H9 (cell line): ENCODE measurements at regions not wholly inside any gene's neighbourhood (a gene's known extent, or its start where the extent isn't known, plus 50 kb on each side); places are given as distances from the start of the nearest gene placed in this dataset.

Experiments used
- DNase-seq: peaks from one replicate; pipeline ENCODE4 v3.0.0-alpha.2; 2017
- H2AFZ ChIP-seq: one replicate; pipeline ENCODE4 v1.6.1; 2013; ENCODE audit warnings: mild to moderate bottlenecking, low read length, control low read depth, moderate library complexity
- H2AK5ac ChIP-seq: 2 replicates; pipeline ENCODE4 v1.6.1; 2013; ENCODE audit warnings: low read length, control low read depth, mixed read lengths; ENCODE audit not compliant: insufficient read length
- H2BK120ac ChIP-seq: one replicate; pipeline ENCODE4 v1.6.1; 2013; ENCODE audit warnings: low read depth, mild to moderate bottlenecking, low read length, control low read depth, inconsistent platforms; ENCODE audit not compliant: poor library complexity, severe bottlenecking
- H2BK12ac ChIP-seq: 2 replicates; pipeline ENCODE4 v1.6.1; 2013; ENCODE audit warnings: low read length, control low read depth, mixed read lengths, low read depth; ENCODE audit not compliant: insufficient read length
- H2BK15ac ChIP-seq: 2 replicates; pipeline ENCODE4 v1.6.1; 2013; ENCODE audit warnings: low read depth, low read length, control low read depth
- H2BK20ac ChIP-seq: one replicate; pipeline ENCODE4 v1.6.1; 2013; ENCODE audit warnings: low read depth, mild to moderate bottlenecking, low read length, control low read depth, inconsistent platforms; ENCODE audit not compliant: poor library complexity, severe bottlenecking
- H2BK5ac ChIP-seq: 2 replicates; pipeline ENCODE4 v1.6.1; 2013; ENCODE audit warnings: low read length, control low read depth, mixed read lengths; ENCODE audit not compliant: insufficient read length
- H3K14ac ChIP-seq: 2 replicates; pipeline ENCODE4 v1.6.1; 2013; ENCODE audit warnings: low read length, control low read depth; ENCODE audit not compliant: insufficient read depth
- H3K18ac ChIP-seq: 2 replicates; pipeline ENCODE4 v1.6.1; 2013; ENCODE audit warnings: low read depth, mild to moderate bottlenecking, mixed read lengths, low read length, control low read depth; ENCODE audit not compliant: insufficient read length
- H3K23ac ChIP-seq: 2 replicates; pipeline ENCODE4 v1.6.1; 2013; ENCODE audit warnings: low read length, control low read depth, mixed read lengths, low read depth; ENCODE audit not compliant: insufficient read length
- H3K23me2 ChIP-seq: 2 replicates; pipeline ENCODE4 v1.6.1; 2013; ENCODE audit warnings: low read depth, mild to moderate bottlenecking, mixed read lengths, low read length, control low read depth; ENCODE audit not compliant: insufficient read length, poor library complexity, severe bottlenecking
- H3K27ac ChIP-seq: 2 replicates; pipeline ENCODE4 v1.5.1; 2013; ENCODE audit warnings: low read length, control low read depth, mixed read lengths, low read depth; ENCODE audit not compliant: insufficient read length
- H3K27me3 ChIP-seq: 2 replicates; pipeline ENCODE4 v1.6.1; 2013; ENCODE audit warnings: low read length, control low read depth, inconsistent platforms; ENCODE audit not compliant: insufficient read depth
- H3K4ac ChIP-seq: 2 replicates; pipeline ENCODE4 v1.6.1; 2013; ENCODE audit warnings: low read depth, mild to moderate bottlenecking, control low read depth, inconsistent platforms, low read length, moderate library complexity
- H3K4me1 ChIP-seq: 2 replicates; pipeline ENCODE4 v1.6.1; 2013; ENCODE audit warnings: low read length, control low read depth, inconsistent platforms; ENCODE audit not compliant: insufficient read depth
- H3K4me2 ChIP-seq: 2 replicates; pipeline ENCODE4 v1.6.1; 2013; ENCODE audit warnings: low read length, control low read depth, mixed read lengths; ENCODE audit not compliant: insufficient read length, insufficient read depth
- H3K56ac ChIP-seq: 2 replicates; pipeline ENCODE4 v1.6.1; 2013; ENCODE audit warnings: low read depth, mild to moderate bottlenecking, mixed read lengths, low read length, control low read depth; ENCODE audit not compliant: insufficient read length
- H3K79me1 ChIP-seq: 2 replicates; pipeline ENCODE4 v1.6.1; 2013; ENCODE audit warnings: low read depth, mild to moderate bottlenecking, moderate library complexity, low read length, control low read depth, inconsistent platforms; ENCODE audit not compliant: insufficient read depth, poor library complexity, severe bottlenecking
- H3K79me2 ChIP-seq: 2 replicates; pipeline ENCODE4 v1.6.1; 2013; ENCODE audit warnings: low read length, control low read depth, inconsistent platforms; ENCODE audit not compliant: insufficient read depth
- H3K9ac ChIP-seq: 2 replicates; pipeline ENCODE4 v1.6.1; 2013; ENCODE audit warnings: low read length, control low read depth, mixed read lengths; ENCODE audit not compliant: insufficient read length; ENCODE audit errors: extremely low read depth
- H3K9me3 ChIP-seq: one replicate; pipeline ENCODE4 v1.6.1; 2013; ENCODE audit warnings: low read depth, low read length, inconsistent platforms; ENCODE audit not compliant: control insufficient read depth
- H3T11ph ChIP-seq: one replicate; pipeline ENCODE4 v1.6.1; 2013; ENCODE audit warnings: mild to moderate bottlenecking, low read length, control low read depth, inconsistent platforms
- H4K20me1 ChIP-seq: one replicate; pipeline ENCODE4 v1.6.1; 2013; ENCODE audit not compliant: control insufficient read depth, insufficient read length, insufficient read depth
- H4K5ac ChIP-seq: 2 replicates; pipeline ENCODE4 v1.6.1; 2013; ENCODE audit warnings: low read depth, mild to moderate bottlenecking, mixed read lengths, low read length, control low read depth; ENCODE audit not compliant: insufficient read length
- H4K8ac ChIP-seq: replicated peaks from 2 replicates; pipeline ENCODE4 v1.6.1; 2013; ENCODE audit warnings: low read length, control low read depth, mixed read lengths, low read depth; ENCODE audit not compliant: insufficient read length
- H4K91ac ChIP-seq: 2 replicates; pipeline ENCODE4 v1.6.1; 2013; ENCODE audit warnings: low read depth, mild to moderate bottlenecking, moderate library complexity, mixed read lengths, low read length, control low read depth; ENCODE audit not compliant: insufficient read length
- H3K27ac Mint-ChIP-seq, 3 experiments: 2 replicates in 2 of 3; 3 replicates in 1 of 3; pipeline ENCODE4 v1.8.0; 2020 to 2021; ENCODE audit warnings: mixed read lengths in 3 of 3, mild to moderate bottlenecking in 1 of 3, moderate library complexity in 1 of 3
- H3K27me3 Mint-ChIP-seq: 2 replicates; pipeline ENCODE4 v1.8.0; 2021; ENCODE audit warnings: low read depth, mild to moderate bottlenecking, moderate library complexity, mixed read lengths
- H3K36me3 Mint-ChIP-seq, 3 experiments: 2 replicates in 2 of 3; 3 replicates in 1 of 3; pipeline ENCODE4 v1.8.0; 2020 to 2021; ENCODE audit warnings: low read depth in 3 of 3, mixed read lengths in 3 of 3; ENCODE audit not compliant: insufficient read depth in 1 of 3
- H3K4me1 Mint-ChIP-seq, 2 experiments: 2 replicates each; pipeline ENCODE4 v1.8.0; 2020; ENCODE audit warnings: mixed read lengths in 2 of 2
- H3K4me3 Mint-ChIP-seq, 2 experiments: 2 replicates in 1 of 2; 3 replicates in 1 of 2; pipeline ENCODE4 v1.8.0; 2020 to 2021; ENCODE audit warnings: mild to moderate bottlenecking in 2 of 2, mixed read lengths in 2 of 2, moderate library complexity in 1 of 2
- H3K9me3 Mint-ChIP-seq, 2 experiments: 2 replicates in 1 of 2; 3 replicates in 1 of 2; pipeline ENCODE4 v1.8.0; 2020; ENCODE audit warnings: mild to moderate bottlenecking in 2 of 2, mixed read lengths in 2 of 2, moderate library complexity in 1 of 2
- CTCF ChIP-seq: fragments of 200-600 bp; sonication (generic); conservative IDR thresholded peaks from 3 replicates; pipeline ENCODE4 v1.8.0; 2021; ENCODE audit warnings: antibody characterized with exemption, mild to moderate bottlenecking
- WGBS: extraction: QIAGEN DNeasy Blood & Tissue Kit; methylation state at CpG from one replicate; pipeline ENCODE4 v1.1.7; 2013; ENCODE audit warnings: missing lambda C conversion rate, low lambda C conversion rate, mixed read lengths; ENCODE audit not compliant: insufficient read length; ENCODE audit errors: extremely low coverage; 5-methylcytosine and 5-hydroxymethylcytosine counted together

- no peak overlapping the region for H3K23ac ChIP-seq
- no peak overlapping the region for H3T11ph ChIP-seq
- H2BK15ac ChIP-seq: no peak overlapping the region
- H3K4me1 ChIP-seq: peaks cover 3% of the 10 kb centered on the region; the same call in 1 of the 2 replicates
- WGBS: no CpG with 5 or more reads among the region's 8 CpGs
- no peak overlapping the region for H3K9ac ChIP-seq
- no peak overlapping the region for H2AFZ ChIP-seq
- H4K20me1 ChIP-seq: no peaks in the 10 kb centered on the region
- Mint-ChIP-seq H3K4me3 (no peak overlapping the region), H3K27me3 (no peaks in the 10 kb centered on the region), H3K36me3 (peaks cover 0 to 6% (median 0%) of the 10 kb centered on the region in 3 experiments; a peak in 3 of 7 replicates), H3K9me3 (peaks cover 0 to 3% of the 10 kb centered on the region in 2 experiments; a peak in 2 of 5 replicates), H3K27ac (peak overlapping the region in 1 of 3 experiments; percentile 23; a peak in 2 of 7 replicates), H3K4me1 (peaks cover 18 to 20% of the 10 kb centered on the region in 2 experiments)
- no peak overlapping the region for H3K18ac ChIP-seq
- no peaks in the 10 kb centered on the region for H3K79me1 ChIP-seq
- no peak overlapping the region for H3K4ac ChIP-seq
- no peak overlapping the region for H2BK120ac ChIP-seq
- no peak overlapping the region for H2BK5ac ChIP-seq
- H2AK5ac ChIP-seq: no peak overlapping the region
- H4K5ac ChIP-seq: no peak overlapping the region
- H4K8ac ChIP-seq: no peak overlapping the region
- H3K14ac ChIP-seq: no peak overlapping the region; the same call in 1 of the 2 replicates
- H3K23me2 ChIP-seq: peaks cover 3% of the 10 kb centered on the region
- no peak for TF ChIP-seq CTCF
- no peak overlapping the region for H4K91ac ChIP-seq
- no peak overlapping the region for H3K27ac ChIP-seq
- H3K4me2 ChIP-seq: no peak overlapping the region
- no peak overlapping the region for H3K56ac ChIP-seq
- no peaks in the 10 kb centered on the region for H3K27me3 ChIP-seq
- no peaks in the 10 kb centered on the region for H3K79me2 ChIP-seq
- H2BK12ac ChIP-seq: no peak overlapping the region
- no peak overlapping the region for H2BK20ac ChIP-seq
- no peaks in the 10 kb centered on the region for H3K9me3 ChIP-seq
- no peak for DNase-seq
Observed at GRCh38 chr5:158268286-158268685, 409.3 kb upstream of the CLINT1 start.
